IPS-NIHi11 (cell line): ENCODE measurements at regions not wholly inside any gene's neighbourhood (a gene's known extent, or its start where the extent isn't known, plus 50 kb on each side); places are given as distances from the start of the nearest gene placed in this dataset.

Experiments used
- DNase-seq: peaks from one replicate; pipeline ENCODE4 v3.0.0; 2012; ENCODE audit warnings: mixed read lengths, low spot score

DNA sequence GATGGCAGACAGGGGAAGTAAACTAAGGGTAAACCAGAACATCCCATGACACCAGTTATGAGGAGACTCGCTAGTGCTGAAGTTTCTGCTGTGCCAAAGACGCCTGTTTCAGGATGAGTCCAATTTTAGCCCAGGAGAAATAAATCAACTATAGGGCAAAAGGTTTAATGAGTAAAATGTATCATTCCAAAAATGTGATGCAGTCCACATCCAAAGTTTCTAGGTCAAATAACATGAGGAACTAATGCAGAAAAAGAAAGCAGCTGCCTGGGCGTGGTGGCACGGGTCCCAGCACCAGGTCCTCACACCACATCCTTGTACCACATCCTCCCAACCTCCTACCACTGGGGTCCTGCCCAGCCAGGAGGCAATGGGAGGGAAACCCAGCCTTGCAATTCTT is 126.9 kb upstream of the CTAGE1 start:
- DNase-seq: no peak

DNA sequence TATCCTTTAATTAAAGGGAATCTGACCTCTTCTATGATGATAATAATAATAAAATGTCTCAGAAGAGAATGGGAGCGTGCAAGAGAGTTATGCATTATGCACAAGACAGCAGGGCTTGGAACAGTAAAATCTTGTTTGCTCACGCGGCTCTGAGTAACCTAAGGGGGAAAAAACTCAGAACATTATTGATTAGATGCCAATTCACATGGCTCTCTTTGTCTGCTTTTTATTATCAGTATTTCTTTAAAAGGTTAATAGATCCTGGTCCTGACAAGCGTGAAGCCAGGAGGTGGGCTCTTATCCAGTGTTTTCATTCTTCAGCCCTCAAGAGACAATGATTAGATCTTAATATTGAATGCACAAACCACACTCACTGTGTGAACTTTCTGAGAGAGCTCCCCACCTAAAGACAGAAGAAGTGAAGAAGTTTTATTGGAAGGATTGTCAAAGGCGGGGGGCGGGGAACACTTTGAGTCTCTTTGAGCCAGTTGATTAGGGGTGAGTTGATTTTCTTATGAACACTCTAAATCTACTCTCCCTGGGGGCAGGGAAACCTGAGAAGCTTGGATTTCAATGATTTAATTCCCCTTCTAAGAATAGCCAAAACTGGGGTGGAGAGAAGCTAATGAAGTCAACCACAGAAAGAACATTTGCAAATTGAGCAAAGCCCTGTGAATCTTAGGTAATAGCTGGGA is 127.5 kb upstream of the CTAGE1 start:
- no peak for DNase-seq

DNA sequence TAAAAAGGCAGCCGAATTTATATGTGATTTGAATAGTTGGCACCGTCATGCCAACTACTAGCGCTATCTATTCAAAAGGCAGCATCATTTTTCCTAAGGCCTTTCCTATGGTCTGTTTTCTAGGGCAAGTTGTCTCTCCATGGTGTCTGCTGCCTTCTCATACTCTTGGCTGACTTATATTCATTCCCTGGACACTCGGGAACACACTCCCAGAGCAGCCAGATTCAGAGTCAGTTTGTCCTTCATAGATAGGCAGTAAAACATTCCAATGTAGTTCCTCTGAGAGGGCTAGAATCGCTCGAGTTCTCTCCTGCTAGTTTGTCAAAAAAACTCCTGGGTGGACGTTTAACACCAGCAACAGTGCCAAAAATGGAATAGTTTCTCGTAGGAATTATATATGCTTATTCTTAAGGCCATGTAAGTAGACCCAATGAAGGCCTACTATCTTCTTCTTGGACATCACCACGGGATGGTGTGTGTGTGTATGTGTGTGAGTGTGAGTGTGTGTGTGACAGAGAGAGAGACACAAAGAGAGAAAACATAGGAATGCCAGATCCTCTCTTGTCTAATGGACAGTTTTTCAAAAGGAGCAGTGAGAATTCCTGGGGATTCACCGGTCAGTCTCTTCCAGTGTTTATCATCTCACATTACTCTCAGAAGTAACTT is 129.3 kb upstream of the CTAGE1 start:
- DNase-seq: no peak

DNA sequence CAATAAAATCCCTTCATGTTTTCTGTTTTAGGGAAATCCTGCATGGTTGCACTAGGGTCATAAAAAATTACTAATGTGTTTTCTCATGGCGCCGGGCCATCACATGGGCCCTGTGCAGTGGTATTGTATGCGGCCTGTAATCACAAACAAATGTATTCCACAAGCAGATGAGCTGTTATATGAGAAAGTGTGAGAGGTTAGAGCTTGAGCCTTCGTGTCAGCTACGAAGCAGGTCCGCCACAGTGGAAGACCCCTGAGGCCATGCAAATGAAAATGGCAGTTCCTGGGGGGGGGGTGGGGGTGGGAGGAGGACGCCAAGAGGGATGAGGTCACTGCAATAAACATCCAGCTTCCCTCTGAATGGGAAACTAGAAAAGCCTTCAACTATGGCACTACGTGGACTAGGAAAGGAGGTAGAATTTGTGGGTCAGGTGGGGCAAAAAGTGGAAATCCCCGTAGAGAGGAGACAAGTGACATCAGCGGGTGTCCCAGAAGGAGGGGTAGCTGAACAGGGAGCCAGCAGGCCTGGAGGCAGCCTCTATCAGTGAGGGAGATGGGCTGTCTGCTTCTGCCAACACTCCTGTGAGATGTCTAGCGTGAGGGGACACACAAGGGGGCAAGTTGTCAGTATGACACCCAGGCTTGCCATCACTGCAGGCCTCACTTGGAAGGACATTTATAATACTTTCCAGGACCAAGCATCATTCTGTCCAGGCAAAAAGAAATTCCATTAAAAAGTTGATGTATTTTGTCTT is 130.3 kb upstream of the CTAGE1 start:
- DNase-seq: no peak

DNA sequence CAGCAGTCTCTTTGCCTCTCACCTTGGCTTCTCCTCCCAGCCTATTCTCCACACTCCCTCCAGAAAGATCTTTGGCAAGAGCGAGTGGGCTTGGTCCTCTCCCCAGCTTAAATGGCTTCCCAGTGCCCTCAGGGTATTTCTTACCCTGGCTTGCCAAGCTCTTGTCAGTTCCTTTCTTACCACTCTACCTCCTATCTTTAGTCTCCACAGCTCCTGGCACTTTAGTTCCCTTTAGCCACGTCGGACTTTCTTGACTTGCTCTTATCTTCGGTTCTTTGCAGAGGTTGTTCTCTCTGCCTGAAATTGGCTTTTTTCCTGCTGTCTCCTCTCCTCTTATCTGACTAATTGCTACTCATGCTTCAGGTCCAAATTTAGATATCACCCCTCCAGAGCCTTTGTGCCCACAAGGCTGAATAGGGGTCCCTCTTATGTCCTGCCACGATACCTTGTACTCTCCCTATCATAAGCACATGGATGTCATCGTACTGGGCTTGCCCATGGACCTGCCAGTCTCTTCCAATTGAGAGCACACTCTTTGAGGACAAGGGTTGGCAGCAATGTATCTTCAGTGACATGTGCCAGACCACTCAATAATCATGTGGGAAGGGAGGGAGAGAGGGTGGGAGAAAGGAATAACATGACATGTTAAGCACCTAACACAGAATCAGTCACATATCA is 131.7 kb upstream of the CTAGE1 start:
- DNase-seq: no peak

- DNase-seq: no peak
These were observed 132.7 kb upstream of the CTAGE1 start for GRCh38 chr18:22550366-22550765.

GRCh38 chr18:22550861-22551260 is 133.1 kb upstream of the CTAGE1 start:
- DNase-seq: no peak

DNA sequence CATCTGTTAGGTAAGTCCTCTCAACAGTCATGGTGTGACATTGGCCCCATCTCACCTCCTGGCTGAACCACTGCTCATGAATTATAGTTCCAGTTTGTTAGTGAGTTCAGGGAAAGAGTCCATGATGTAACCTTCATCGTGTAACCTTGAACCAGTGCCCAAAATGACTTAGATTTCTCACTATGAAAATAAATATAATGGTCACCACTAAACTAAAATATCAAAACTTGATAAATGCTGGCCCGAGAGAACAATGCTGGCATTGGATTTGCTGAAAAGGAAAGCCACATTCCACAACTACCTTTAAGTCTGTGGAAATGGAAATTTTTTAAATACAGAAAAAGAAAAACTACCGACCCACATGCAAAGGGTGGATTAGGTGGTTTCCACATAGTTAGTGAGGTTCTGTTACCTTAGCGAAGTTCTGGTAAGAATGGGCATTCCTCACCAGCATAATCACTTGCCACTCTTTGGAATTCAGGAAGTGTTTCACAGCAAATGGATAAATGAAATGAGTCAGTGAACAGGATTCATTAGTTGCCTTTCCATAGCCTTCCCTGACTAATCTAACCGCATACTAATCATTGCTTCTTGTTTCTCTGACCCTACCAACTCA is 133.9 kb upstream of the CTAGE1 start:
- no peak for DNase-seq

- no peak for DNase-seq
These were observed 134.5 kb upstream of the CTAGE1 start for GRCh38 chr18:22552254-22552653.

DNA sequence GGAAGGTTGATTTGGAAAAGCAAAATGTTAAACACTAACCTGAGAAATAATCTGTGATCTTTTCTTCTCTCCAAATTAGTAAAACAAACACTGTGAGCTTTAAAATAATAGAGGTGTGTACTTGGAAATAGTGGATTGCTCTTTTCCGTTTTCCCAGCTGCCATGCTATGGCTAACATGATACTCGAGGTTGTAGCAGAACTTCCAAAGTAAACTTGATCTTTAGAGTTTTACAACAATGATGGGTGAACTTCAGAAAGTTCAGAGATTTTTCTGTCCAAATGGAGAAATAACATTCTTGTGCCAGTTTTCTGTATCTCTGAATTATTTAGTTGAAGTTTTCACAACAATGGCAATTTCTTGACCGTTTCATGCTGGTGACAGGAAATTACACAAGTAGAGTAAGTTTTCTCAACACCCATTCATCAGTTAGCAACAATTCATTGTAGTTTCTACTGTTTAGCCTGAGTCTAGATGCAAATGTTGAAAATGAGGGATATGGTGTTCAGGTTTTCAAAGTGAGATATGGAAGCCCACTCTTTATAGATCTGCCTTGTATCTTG is 135.3 kb upstream of the CTAGE1 start:
- DNase-seq: no peak

DNA sequence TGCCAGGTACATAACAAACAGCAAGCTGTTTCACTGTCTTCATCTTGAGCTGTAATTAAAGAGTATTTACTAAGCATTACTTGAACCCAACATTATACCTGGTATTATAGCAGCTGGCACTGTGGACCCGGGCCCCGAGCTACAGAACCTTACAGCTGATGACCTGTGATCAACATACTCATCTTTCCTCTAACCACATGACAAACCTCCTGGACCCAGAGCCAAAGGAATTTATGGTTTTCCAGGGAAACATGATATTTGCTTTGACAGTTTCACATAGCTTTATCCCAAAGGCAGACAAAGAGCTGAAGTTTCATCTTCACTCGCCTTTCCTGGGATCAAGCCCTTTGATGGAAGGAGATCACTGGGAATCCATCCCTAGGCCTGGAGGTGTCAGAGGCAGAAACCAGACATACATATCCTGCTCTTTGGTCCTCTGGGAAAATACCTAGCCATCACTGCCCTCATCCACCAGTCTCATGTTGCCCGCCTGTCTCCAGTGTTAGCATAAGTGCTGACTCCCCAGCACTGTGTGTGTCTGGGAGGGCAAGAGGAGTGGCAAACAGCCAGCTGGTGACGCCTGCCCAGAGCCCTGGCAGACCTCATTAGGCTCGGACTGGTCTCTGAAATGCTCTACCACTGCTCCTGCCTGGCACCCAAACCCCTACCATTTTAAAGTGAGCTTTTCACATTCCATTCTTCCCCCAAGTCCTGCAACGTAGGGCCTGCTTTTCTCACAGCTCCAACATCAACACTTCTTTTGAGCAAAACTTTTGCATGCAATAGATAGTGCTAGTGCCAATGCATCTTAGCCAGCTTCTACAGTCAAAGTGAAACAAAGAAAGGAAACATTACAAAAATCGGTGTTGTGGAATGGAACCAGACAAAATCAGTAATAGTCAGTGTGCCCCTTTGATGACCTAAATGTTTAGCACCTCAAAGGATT is 138.8 kb upstream of the CTAGE1 start:
- DNase-seq: no peak

- no peak for DNase-seq
These were observed 139.6 kb upstream of the CTAGE1 start for GRCh38 chr18:22557168-22557941.

DNA sequence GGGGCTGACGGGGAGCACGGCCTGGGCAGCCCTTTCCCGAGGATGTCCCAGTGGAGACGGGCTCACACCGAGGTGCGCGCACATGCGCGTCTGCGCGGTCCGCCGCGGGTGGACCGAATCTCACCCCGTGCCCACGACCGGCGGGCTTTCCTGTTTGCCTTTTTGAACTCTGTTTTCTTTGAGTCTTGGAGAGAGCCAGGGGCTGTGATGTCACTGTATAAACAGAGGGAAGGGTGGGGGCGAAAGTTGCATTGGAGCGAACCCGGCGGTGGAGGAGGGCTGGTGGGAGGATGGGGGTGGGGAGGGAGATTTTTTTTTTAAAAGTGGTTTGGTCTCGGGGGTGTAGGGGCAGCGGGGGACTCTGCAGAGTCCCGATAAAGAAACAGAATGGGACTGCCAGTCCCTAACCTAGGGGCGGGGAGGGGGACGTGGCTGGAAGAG is 141.2 kb upstream of the CTAGE1 start:
- peak; percentile 49 for DNase-seq

DNA sequence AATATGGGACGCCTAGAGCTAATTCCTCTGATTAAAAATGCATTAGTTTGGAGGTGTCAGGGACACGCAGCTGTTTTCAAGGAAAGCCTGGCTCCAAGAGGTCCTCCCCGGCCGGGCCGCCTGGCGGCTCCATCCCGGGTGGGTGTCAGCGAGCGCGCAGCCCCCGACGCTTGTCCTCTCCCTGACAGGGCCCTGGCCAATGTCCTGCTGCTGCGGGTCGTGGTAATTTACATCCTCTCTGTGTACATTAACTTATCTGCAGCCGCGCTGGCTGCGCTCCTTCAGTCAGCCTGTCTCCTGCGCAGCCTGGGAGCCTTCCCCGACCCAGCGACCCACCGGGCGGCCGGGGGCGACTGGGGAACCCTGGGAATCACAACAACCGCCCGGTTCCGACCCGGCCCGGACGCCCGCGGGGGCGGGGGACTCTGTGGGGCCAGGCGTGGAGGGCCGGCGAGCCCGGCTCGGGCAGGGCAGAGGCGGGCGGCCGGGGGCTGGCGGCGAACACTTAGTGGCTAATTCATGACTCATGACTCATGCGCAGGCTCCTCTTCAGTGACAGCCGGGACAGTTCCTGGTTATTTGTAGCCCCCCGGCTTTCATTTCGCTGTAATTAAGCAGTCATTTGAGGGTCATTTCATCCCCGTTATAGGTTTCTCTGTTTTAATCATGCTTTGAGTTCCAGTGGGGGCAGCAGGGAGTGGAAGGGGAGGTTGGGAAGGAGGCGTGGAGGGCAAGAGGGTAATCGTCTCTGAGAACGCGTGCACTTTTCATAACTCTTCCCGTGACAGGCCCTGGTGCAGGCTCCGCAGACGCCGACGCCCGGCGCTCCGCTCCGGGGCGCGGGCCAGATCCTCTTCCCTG is 141.9 kb upstream of the CTAGE1 start:
- peak; percentile 66 for DNase-seq

GRCh38 chr18:22560275-22560610 is 142.5 kb upstream of the CTAGE1 start:
- DNase-seq: no peak

- no peak for DNase-seq
These were observed 143.1 kb upstream of the CTAGE1 start for GRCh38 chr18:22560797-22561196.

DNA sequence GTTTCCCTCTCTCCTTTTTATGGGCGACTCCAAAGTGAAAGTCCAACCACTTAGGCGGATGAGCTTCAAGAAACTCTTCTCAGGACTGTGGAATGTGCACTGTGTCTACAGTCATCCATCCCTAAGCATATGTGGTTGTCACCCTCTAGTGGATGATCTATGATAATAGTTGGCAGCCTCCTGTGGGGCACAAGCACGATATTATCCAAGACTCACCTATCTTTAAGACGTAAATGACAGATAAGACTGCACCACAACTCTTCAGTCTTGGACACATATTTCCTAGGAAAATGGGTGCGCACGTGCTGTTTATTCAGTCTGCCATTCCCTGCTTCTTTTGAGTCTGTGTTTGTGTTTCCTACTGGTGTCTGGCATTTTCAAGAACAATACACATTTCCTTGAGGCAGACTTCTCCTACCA is 145.5 kb upstream of the CTAGE1 start:
- peak; percentile 75 for DNase-seq

DNA sequence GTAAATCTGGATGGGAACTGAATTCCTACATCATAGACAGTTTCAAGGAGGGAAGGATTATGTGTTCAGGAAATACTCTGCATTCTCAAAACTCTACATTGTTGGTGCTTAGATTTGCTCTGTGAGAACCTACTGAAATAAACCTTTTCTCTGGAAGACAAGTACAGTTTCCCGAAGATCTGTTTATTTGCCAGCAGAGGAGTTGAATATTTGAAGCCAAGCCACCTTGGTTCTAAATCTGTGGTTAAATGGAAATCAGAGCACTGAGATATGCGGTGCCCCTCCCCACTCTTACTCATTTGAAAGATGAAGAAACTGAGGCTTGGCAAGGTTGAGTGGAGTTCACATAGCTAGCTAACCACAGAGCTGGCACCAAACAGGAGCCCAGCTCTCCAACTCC is 146.3 kb upstream of the CTAGE1 start:
- DNase-seq: no peak
